ENCODE measurements at regions not wholly inside any gene's neighbourhood (a gene's known extent, or its start where the extent isn't known, plus 50 kb on each side); places are given as distances from the start of the nearest gene placed in this dataset.

- H3F3A ChIP-seq (replicated peaks; ENCODE audit: insufficient read depth) = no peaks in the 10 kb centered on the region
- no peak for DNase-seq
- no peaks in the 10 kb centered on the region for H3K36me3 ChIP-seq (replicated peaks in 1 of 2; ENCODE audit: control insufficient read depth in 1 of 2, insufficient read depth in 2 of 2, low read length in 1 of 2)
- no peak overlapping the region for H2AFZ ChIP-seq (ENCODE audit: low read depth)
- no peak overlapping the region for H3K4me3 ChIP-seq (ENCODE audit: low read depth in 2 of 2, low read length in 1 of 2)
- no peaks in the 10 kb centered on the region for H3K9me3 ChIP-seq
- no peaks in the 10 kb centered on the region for H3K4me1 ChIP-seq (ENCODE audit: control insufficient read depth in 1 of 2, insufficient read depth in 2 of 2, low read depth in 1 of 2, low read length in 1 of 2)
- ChIA-PET POLR2A (no interaction called here), CTCF (no interaction called here)
- H3K4me2 ChIP-seq = no peak overlapping the region
- H4K20me1 ChIP-seq (ENCODE audit: insufficient read depth) = no peaks in the 10 kb centered on the region
- no peak overlapping the region for H3K9ac ChIP-seq
- H3K79me2 ChIP-seq (ENCODE audit: insufficient read depth) = no peaks in the 10 kb centered on the region
- H3K27ac ChIP-seq (ENCODE audit: low read depth in 2 of 2, low read length in 1 of 2) = no peak overlapping the region
- H3K9me2 ChIP-seq = no peaks in the 10 kb centered on the region
- TF ChIP-seq TAF1 (IDR thresholded peaks at IDR 0.05; ENCODE audit: borderline replicate concordance, low read depth, low read length) = no peak
- H3K27me3 ChIP-seq (ENCODE audit: insufficient read depth) = no peaks in the 10 kb centered on the region
These were observed 433.2 kb upstream of the SMARCA2 start for GRCh38 chr9:1581926-1582325.

- H3F3A ChIP-seq (replicated peaks; ENCODE audit: insufficient read depth) = no peaks in the 10 kb centered on the region
- no peak overlapping the region for H3K4me3 ChIP-seq (ENCODE audit: low read depth in 2 of 2, low read length in 1 of 2)
- no peaks in the 10 kb centered on the region for H3K36me3 ChIP-seq (replicated peaks in 1 of 2; ENCODE audit: control insufficient read depth in 1 of 2, insufficient read depth in 2 of 2, low read length in 1 of 2)
- H3K27me3 ChIP-seq (ENCODE audit: insufficient read depth) = no peaks in the 10 kb centered on the region
- H3K9ac ChIP-seq = no peak overlapping the region
- DNase-seq = no peak
- no peaks in the 10 kb centered on the region for H3K79me2 ChIP-seq (ENCODE audit: insufficient read depth)
- POLR2A ChIA-PET = no interaction called here
- 0% methylated on average over 1 of the region's 1 CpG for WGBS (ENCODE audit: low lambda C conversion rate)
- H3K9me3 ChIP-seq = no peaks in the 10 kb centered on the region
- H2AFZ ChIP-seq (ENCODE audit: low read depth) = no peak overlapping the region
- no peak overlapping the region for H3K27ac ChIP-seq (ENCODE audit: low read depth in 2 of 2, low read length in 1 of 2)
- no peak overlapping the region for H3K4me2 ChIP-seq
- CTCF ChIA-PET = no interaction called here
- no peaks in the 10 kb centered on the region for H4K20me1 ChIP-seq (ENCODE audit: insufficient read depth)
- no peaks in the 10 kb centered on the region for H3K4me1 ChIP-seq (ENCODE audit: control insufficient read depth in 1 of 2, insufficient read depth in 2 of 2, low read depth in 1 of 2, low read length in 1 of 2)
- no peaks in the 10 kb centered on the region for H3K9me2 ChIP-seq
- TF ChIP-seq SIN3A (IDR thresholded peaks at IDR 0.05; ENCODE audit: borderline replicate concordance, low read depth, low read length) (no peak), EP300 (IDR thresholded peaks at IDR 0.05; ENCODE audit: borderline replicate concordance in 1 of 2, low read depth in 1 of 2, low read length in 1 of 2) (no peak), RFX5 (IDR thresholded peaks at IDR 0.05; ENCODE audit: low read length) (no peak), JUND (IDR thresholded peaks at IDR 0.05) (no peak), RAD21 (IDR thresholded peaks at IDR 0.05; ENCODE audit: low read length) (no peak), USF2 (IDR thresholded peaks at IDR 0.05; ENCODE audit: borderline replicate concordance, low read depth, low read length) (no peak), SMC3 (IDR thresholded peaks at IDR 0.05; ENCODE audit: low read depth, low read length) (no peak), RXRA (IDR thresholded peaks at IDR 0.05; ENCODE audit: borderline replicate concordance, low read depth) (no peak), REST (IDR thresholded peaks at IDR 0.05; ENCODE audit: low read depth, low read length) (no peak)
These were observed 423.8 kb upstream of the SMARCA2 start for GRCh38 chr9:1591310-1591709.
